NCI-H345 (cell line): ENCODE measurements at regions not wholly inside any gene's neighbourhood (a gene's known extent, or its start where the extent isn't known, plus 50 kb on each side); places are given as distances from the start of the nearest gene placed in this dataset.
"Not testable (repeated sequence)": the region's sequence is repeated elsewhere in the genome, so short reads cannot be mapped to it uniquely, and the experiment has no call there.

Source experiments
- DNase-seq: peaks from one replicate; lab custom pipeline; 2025; lab: John Stamatoyannopoulos, UW

GRCh38 chr6:167547328-167547692 is 222.4 kb downstream of the TTLL2 start:
- no peak for DNase-seq

- DNase-seq = no peak
These were observed 222.9 kb downstream of the TTLL2 start for GRCh38 chr6:167547751-167548150.

DNA sequence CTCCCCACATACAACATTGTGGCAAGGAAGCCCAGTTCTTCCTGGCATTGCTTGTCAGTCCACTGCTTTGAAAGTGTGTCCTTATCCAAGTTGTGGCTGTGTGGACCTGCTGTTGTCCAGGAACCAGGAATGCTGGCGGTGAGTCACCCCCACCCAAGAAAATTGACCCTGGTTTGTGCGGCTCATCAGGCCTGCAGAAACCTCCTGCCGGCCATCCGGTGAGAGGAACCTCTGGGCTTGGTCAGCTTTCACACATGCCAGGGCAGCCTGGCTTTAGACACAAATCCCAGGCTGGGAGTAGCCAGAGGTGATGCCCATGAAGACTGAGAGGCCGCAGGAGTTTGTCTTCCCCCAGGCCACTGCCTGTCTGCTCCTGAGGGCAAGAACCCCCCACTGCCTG is 223.6 kb downstream of the TTLL2 start:
- no peak for DNase-seq

DNA sequence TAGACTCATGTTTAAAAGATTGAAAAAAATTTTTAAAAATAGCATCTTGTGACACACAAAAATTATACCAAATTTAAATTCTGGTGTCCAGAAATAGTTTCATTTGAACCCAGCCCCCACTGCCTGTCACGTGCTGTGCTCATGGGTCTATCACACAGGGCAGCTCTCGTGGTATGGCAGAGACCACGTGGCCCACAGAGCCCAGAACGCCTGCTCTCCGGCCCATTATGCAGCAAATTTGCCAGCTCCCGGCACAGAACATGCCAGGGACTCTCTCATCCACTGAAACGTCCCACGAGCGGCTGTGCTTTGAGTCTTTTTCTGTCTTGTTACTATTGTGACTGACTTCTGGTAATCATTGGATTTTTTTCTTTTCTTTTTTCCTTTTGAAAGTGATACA is 224.3 kb downstream of the TTLL2 start:
- DNase-seq = no peak

GRCh38 chr6:167550941-167551627 is 226.2 kb downstream of the TTLL2 start:
- no peak for DNase-seq

DNA sequence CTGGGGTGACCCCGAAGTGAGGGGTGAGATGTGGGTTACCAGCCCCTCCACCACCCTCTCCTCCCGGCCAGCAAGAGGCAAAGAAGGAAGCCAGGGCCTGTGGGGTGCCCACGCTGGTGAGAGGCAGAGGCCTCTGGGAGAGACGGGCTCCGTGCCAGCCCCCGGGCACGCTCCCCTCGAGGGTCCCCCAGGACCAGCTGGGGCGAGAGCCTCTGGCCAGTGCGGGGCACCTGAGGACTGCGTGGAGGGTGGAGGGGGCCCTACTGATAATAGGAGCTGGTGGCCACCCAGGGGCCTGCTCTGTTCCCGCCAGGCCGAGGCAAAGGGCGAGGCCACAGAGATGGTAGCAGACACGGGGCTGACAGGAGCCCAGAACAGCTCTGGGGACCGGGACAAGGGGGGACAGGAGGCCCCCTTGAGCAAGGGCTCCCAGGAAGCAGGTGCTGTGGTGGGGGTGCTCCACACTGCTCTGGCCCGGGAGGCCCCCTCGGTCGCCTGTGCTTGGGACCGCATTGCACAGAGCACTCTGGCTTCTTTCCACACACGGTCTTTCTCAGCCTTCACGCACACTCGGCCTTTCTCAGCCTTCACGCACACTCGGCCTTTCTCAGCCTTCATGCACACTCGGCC is 226.9 kb downstream of the TTLL2 start:
- DNase-seq = no peak

DNA sequence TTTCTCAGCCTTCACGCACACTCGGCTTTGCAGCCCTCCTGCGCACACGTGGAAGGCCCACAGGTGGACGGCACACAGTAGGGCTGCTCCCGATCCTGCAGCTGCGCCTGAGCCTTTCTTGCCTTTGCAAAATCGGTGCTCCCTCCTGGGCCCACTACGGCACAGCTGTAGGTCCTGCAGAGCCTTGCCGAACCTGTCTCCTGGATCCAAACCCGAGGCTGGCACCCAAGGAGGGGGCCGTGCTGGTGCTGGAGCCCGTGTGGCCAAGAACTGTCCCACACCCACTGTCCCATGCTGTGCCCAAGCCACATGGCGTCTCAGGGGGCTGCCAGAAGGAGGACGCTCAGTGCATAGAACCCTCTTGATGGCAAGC is 227.4 kb downstream of the TTLL2 start:
- DNase-seq = no peak

DNA sequence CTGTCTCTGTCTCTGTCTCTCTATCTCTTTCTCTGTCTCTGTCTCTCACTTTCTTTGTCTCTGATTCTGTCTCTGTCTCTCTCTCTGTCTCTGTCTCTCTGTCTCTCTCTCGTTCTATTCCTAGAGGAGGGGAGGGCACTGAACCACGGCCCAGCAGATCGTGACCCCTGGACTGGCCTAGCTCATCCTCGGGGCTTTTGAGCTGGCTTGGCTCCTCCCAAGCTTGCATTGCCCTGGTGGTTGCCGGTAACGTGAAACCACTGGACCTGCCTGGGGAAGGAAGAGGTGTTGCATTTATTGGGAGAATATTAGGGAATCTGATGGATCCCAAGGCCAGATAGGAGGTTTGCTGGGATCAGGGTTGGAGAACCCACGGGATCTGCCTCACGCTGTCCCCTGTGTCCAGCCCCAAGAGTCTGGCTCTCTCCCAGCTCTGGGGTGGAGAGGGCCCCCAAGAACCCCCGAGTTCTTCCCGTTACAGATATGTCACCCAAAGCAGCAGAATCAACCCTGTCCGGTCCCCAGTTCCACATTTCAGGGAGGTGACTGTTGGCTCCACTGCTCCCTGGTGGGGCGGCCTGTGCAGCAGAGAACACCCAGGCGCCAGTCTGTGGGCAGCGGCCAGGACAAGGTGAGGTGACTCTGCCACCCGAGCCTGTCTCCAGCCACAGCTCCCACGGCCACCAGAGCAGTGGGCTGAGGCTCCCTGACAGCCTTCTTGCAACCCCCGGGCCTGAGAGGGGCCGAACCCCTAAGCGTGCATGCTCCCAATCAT is 228.3 kb downstream of the TTLL2 start:
- DNase-seq = no peak

- no peak for DNase-seq
These were observed 228.8 kb downstream of the TTLL2 start for GRCh38 chr6:167553736-167554119.

- no peak for DNase-seq
These were observed 230.0 kb downstream of the TTLL2 start for GRCh38 chr6:167554854-167555253.

DNA sequence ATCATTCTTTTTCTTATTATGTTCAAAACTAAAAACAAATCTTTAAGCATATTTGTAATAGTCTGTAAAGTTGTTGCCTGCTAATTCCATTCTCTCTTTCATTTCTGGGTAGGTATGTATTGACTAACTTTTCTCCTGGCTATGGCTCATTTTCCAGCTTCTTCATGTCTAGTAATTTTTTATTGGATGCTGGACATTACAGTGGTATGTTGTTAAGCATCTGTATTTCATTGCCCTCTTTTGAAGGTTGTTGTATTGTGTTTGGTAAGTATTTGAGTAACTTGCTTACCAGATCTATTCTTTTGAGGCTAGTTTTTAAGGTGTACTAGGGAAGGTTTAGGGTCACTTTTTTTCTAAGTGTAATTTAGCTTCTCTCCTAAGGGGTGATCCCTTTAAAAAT is 230.9 kb downstream of the TTLL2 start:
- no peak for DNase-seq

- DNase-seq = no peak
These were observed 232.8 kb downstream of the TTLL2 start for GRCh38 chr6:167557675-167558074.

DNA sequence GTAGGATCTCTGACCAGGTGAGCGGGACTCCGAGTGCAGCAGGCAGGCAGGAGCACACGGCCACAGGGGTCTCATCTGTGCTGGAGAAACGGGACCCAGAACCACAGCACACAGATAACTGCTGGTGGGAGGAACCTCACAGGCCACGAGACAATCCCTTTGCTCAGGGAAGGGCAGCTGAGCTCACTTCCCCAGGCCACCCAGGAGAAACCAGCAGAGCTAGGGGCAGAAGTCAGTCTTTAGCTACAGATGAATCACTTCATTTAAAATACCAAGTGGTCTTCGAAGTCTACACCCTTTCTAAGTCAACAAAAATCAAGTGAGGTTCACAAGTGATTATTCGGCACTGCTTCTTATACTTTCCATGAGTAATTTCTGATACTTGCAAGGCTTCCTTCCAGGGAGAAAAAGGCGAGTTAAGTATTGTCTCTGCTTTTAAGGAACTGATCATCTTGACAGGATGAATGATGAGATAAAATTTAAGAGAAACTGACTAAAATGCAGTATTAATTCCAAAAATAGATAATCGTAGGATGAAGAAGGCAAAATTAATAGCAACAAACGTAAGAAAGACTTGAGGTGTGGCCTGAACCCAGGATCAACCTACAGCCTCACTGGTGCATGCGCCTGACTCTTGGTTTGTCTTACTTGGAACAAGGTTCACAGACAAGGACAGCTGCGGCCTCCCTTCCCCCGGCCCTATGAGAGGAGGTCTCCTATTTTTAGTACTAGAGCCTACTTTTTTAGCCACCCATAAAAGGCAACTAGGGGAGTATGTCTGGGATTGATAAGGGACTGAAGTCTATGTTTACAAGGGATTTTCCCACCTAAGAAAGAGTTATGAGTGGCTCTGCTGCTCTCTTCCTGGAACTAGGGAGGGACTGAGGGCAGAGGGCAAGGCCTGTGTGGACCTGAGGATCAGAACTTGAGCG is 233.6 kb downstream of the TTLL2 start:
- DNase-seq = no peak

DNA sequence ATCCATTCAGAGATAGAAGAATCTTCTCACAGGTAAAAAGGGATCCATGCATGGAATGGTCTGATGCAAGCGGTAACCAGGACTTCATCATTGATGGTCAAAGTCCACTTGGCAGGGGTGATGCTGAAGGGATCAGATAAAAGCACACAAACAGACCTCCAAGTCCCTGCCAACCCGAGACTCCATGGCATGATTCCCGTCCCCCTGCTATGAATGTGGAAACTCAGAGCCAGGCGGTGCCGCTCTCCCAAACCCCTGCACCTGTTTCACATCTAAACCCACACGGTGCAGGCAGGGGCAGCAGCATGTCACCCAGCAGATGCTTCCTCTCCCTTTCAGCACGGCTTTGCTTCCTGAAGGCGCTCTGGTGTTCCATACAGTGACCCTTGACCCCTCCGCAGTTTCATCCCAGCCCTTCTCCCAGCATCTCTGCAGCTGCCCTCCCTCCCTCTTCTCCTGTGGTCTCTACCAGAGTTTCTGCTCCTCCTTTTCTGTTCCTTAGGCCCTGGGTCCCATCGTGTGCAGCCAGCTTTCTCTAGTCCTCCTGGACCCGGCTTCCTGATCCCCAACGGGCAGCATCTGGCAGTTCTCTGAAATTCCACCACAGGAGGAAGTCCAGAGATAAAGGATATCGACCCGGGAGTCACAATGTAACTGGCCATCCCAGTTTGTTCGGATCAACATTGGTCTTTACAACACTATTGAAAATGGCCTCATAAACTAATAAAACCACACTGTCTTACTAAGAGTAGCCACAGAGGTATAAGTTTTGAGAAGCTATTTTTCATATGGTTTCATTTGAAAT is 235.0 kb downstream of the TTLL2 start:
- no peak for DNase-seq

DNA sequence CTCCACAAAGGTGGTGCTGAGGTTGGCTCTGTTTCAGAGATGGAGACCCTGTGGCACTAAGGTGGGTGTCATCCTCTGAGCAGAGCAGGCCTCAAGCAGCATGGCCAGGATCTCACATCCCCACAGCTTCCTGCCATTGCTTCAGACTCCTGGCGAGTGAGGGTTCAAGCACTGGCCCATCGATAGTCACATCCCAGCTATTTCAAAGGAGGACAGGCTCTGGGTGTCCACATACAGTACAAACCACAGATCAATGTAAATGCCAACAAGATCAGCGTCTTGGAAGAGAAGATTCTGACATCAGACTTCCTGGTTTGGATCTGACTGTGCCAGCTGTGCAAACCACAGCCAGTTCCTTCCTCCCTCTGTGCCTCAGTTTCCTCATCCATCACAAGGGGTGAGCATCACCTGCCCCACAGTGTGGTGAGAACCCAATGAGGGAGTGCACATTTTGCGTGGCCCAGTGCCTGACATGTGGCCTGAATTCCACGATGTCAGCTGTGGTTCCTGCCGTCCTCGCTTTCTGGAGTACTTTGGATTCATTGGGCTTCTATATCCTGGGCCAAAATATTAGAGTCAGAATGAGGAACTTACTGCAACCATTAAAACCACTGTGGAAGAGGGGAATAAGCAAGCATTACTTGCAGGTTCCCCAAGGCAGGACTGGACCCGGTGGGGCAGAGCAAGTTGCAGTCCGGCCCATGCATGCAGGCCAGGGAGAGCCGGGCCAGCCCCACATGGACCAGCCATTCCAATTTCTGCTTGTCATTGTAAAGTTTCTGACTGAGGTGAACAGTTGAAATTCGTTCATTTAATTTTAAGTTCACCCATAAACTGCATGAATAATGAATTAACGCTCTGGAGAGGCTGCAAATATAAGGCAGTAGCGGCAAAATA is 236.0 kb downstream of the TTLL2 start:
- DNase-seq = no peak

DNA sequence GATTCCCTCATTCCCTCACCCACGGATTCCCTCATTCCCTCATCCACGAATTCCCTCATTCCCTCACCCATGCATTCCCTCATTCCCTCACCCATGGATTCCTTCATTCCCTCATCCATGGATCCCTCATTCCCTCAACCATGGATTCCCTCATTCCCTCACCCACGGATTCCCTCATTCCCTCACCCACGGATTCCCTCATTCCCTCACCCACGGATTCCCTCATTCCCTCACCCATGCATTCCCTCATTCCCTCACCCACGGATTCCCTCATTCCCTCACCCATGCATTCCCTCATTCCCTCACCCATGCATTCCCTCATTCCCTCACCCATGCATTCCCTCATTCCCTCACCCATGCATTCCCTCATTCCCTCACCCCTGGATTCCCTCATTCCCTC is 238.0 kb downstream of the TTLL2 start:
- not testable (repeated sequence) for DNase-seq

DNA sequence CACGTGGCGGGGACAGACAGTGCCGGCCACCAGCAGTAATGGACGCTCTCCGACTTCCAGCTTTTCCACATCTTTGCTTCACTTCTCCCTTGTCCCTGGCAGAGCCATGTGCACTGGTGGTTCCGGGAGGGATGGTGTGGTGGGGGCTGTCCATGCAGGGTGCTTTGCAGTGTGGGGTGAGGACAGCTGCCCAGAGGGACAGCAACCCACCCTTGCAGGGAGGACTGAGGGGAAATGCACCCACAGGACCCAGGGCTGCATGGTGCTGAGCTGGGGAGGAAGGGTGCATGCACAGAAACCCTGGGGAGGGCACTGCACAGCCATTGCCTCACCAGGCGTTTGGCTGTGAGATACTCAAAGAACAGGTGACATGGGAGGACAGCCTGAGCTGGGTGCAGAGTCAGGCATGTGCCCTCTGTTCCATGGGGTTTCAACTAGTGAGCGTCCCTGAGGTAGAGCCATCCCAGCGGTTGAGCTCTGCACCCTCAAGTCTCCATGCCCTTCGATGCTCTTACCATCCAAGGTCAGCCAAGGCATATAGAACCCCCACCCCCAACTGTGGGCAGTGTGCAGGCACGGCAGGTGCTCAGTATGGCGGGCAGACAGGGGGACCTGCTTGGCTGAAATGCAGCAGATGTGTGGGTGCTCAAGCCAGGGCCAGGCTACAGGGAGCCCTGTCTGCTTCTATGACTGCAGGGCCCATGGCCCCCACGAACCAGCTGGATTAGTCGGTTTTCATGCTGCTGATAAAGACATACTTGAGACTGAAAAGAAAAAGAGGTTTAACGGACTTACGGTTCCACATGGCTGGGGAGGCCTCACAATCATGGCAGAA is 239.7 kb downstream of the TTLL2 start:
- DNase-seq = no peak

GRCh38 chr6:167565388-167565787 is 240.5 kb downstream of the TTLL2 start:
- no peak for DNase-seq

DNA sequence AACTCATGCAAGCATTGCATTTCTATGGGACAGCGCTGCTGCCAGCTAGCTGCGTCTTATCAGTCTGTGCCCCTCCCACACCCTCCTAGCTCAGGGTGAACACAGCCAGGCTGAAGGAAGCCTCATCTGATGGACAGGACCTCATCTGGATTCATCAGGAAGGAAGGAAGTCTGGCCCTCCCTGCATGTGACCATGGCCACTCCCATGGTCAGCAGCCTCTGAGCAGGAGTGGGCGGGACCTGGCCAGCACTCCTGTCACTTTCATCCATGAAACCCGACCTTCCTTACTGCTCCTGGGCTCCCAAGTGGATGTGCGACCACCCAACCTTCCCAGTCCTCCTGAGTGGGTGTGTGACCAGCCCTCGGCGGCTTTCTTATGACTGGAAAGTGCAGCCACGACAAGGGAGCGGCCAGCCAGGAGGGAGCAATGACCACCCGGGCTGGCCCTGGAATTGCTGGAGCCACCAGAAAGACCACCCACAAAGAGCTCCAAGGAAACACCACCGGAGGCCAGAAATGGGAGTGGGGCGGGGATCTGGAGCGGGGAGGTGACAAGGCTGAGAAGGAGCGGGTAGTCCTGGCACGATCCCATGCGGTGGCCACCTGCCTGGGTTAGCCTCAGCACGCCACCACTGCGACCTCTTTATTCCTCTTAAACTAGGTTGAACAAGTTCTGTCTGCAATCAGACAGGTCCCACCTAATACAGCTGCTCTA is 241.2 kb downstream of the TTLL2 start:
- no peak for DNase-seq
